ENCODE measurements at regions not wholly inside any gene's neighbourhood (a gene's known extent, or its start where the extent isn't known, plus 50 kb on each side); places are given as distances from the start of the nearest gene placed in this dataset.

- no peak overlapping the region for H3K4me3 ChIP-seq (ENCODE audit: low read depth, low read length)
- no peak for TF ChIP-seq CTCF (IDR thresholded peaks at IDR 0.05; ENCODE audit: control insufficient read depth, extremely low read depth, insufficient read depth)
- no peak for DNase-seq (ENCODE audit: low read depth)
Observed at GRCh38 chr1:65092691-65093090, 55.3 kb upstream of the AK4 start.

- H3K4me3 ChIP-seq (ENCODE audit: low read depth, low read length): no peak overlapping the region
- DNase-seq (ENCODE audit: low read depth): no peak
- no peak for TF ChIP-seq CTCF (IDR thresholded peaks at IDR 0.05; ENCODE audit: control insufficient read depth, extremely low read depth, insufficient read depth)
Observed at GRCh38 chr1:65097076-65097475, 50.9 kb upstream of the AK4 start.
